ENCODE measurements at regions not wholly inside any gene's neighbourhood (a gene's known extent, or its start where the extent isn't known, plus 50 kb on each side); places are given as distances from the start of the nearest gene placed in this dataset.

DNA sequence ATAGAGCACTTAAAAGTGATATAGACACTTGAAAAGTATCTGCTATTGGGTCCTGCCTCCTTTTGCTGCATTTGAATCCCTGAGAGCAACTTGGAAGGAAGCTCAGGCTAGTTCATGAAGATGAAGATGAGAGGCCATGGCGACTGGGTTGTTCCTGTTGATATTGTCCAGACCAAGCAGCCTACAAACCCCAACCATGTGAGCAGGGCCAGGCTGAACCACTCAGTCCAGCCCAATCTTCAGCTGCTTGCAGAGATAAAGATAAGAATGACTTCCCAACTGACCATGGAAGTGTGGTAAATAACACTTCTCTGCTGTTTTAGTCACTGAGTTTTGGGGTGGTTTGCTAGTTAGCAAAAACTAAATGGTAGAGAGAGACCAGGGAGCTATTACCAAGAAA, 417.6 kb downstream of the SOX11 start:
- Mint-ChIP-seq H3K27ac (no peak overlapping the region), H3K4me3 (no peak overlapping the region), H3K4me1 (no peaks in the 10 kb centered on the region), H3K36me3 (peaks cover 69% of the 10 kb centered on the region), H3K9me3 (peaks cover 85% of the 10 kb centered on the region), H3K27me3 (ENCODE audit: low read depth) (peaks cover 26% of the 10 kb centered on the region)
- TF ChIP-seq, protein P1, sequence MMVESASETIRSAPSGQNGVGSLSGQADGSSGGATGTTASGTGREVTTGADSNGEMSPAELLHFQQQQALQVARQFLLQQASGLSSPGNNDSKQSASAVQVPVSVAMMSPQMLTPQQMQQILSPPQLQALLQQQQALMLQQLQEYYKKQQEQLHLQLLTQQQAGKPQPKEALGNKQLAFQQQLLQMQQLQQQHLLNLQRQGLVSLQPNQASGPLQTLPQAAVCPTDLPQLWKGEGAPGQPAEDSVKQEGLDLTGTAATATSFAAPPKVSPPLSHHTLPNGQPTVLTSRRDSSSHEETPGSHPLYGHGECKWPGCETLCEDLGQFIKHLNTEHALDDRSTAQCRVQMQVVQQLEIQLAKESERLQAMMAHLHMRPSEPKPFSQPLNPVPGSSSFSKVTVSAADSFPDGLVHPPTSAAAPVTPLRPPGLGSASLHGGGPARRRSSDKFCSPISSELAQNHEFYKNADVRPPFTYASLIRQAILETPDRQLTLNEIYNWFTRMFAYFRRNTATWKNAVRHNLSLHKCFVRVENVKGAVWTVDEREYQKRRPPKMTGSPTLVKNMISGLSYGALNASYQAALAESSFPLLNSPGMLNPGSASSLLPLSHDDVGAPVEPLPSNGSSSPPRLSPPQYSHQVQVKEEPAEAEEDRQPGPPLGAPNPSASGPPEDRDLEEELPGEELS (CRISPR knock-in tag; IDR thresholded peaks at IDR 0.05) = no peak
- TF ChIP-seq, protein P2, sequence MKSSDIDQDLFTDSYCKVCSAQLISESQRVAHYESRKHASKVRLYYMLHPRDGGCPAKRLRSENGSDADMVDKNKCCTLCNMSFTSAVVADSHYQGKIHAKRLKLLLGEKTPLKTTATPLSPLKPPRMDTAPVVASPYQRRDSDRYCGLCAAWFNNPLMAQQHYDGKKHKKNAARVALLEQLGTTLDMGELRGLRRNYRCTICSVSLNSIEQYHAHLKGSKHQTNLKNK (CRISPR knock-in tag; IDR thresholded peaks at IDR 0.05) = no peak
- TF ChIP-seq, protein P3, sequence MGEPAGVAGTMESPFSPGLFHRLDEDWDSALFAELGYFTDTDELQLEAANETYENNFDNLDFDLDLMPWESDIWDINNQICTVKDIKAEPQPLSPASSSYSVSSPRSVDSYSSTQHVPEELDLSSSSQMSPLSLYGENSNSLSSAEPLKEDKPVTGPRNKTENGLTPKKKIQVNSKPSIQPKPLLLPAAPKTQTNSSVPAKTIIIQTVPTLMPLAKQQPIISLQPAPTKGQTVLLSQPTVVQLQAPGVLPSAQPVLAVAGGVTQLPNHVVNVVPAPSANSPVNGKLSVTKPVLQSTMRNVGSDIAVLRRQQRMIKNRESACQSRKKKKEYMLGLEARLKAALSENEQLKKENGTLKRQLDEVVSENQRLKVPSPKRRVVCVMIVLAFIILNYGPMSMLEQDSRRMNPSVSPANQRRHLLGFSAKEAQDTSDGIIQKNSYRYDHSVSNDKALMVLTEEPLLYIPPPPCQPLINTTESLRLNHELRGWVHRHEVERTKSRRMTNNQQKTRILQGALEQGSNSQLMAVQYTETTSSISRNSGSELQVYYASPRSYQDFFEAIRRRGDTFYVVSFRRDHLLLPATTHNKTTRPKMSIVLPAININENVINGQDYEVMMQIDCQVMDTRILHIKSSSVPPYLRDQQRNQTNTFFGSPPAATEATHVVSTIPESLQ (CRISPR knock-in tag; IDR thresholded peaks at IDR 0.05) = no peak
- TF ChIP-seq CBFB (CRISPR knock-in tag; IDR thresholded peaks at IDR 0.05; ENCODE audit: low read depth) (no peak), ZNF671 (CRISPR knock-in tag; IDR thresholded peaks at IDR 0.05) (no peak), TCF7 (CRISPR knock-in tag; IDR thresholded peaks at IDR 0.05; ENCODE audit: low read depth) (no peak)
- TF ChIP-seq, protein P4, sequence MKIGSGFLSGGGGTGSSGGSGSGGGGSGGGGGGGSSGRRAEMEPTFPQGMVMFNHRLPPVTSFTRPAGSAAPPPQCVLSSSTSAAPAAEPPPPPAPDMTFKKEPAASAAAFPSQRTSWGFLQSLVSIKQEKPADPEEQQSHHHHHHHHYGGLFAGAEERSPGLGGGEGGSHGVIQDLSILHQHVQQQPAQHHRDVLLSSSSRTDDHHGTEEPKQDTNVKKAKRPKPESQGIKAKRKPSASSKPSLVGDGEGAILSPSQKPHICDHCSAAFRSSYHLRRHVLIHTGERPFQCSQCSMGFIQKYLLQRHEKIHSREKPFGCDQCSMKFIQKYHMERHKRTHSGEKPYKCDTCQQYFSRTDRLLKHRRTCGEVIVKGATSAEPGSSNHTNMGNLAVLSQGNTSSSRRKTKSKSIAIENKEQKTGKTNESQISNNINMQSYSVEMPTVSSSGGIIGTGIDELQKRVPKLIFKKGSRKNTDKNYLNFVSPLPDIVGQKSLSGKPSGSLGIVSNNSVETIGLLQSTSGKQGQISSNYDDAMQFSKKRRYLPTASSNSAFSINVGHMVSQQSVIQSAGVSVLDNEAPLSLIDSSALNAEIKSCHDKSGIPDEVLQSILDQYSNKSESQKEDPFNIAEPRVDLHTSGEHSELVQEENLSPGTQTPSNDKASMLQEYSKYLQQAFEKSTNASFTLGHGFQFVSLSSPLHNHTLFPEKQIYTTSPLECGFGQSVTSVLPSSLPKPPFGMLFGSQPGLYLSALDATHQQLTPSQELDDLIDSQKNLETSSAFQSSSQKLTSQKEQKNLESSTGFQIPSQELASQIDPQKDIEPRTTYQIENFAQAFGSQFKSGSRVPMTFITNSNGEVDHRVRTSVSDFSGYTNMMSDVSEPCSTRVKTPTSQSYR (CRISPR knock-in tag; IDR thresholded peaks at IDR 0.05) = no peak
- TF ChIP-seq, protein P5, sequence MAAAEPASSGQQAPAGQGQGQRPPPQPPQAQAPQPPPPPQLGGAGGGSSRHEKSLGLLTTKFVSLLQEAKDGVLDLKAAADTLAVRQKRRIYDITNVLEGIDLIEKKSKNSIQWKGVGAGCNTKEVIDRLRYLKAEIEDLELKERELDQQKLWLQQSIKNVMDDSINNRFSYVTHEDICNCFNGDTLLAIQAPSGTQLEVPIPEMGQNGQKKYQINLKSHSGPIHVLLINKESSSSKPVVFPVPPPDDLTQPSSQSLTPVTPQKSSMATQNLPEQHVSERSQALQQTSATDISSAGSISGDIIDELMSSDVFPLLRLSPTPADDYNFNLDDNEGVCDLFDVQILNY (CRISPR knock-in tag; IDR thresholded peaks at IDR 0.05) = no peak
- TF ChIP-seq, protein P6, sequence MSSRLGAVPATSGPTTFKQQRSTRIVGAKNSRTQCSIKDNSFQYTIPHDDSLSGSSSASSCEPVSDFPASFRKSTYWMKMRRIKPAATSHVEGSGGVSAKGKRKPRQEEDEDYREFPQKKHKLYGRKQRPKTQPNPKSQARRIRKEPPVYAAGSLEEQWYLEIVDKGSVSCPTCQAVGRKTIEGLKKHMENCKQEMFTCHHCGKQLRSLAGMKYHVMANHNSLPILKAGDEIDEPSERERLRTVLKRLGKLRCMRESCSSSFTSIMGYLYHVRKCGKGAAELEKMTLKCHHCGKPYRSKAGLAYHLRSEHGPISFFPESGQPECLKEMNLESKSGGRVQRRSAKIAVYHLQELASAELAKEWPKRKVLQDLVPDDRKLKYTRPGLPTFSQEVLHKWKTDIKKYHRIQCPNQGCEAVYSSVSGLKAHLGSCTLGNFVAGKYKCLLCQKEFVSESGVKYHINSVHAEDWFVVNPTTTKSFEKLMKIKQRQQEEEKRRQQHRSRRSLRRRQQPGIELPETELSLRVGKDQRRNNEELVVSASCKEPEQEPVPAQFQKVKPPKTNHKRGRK (CRISPR knock-in tag; IDR thresholded peaks at IDR 0.05; ENCODE audit: borderline replicate concordance) = no peak
- TF ChIP-seq, protein P7, sequence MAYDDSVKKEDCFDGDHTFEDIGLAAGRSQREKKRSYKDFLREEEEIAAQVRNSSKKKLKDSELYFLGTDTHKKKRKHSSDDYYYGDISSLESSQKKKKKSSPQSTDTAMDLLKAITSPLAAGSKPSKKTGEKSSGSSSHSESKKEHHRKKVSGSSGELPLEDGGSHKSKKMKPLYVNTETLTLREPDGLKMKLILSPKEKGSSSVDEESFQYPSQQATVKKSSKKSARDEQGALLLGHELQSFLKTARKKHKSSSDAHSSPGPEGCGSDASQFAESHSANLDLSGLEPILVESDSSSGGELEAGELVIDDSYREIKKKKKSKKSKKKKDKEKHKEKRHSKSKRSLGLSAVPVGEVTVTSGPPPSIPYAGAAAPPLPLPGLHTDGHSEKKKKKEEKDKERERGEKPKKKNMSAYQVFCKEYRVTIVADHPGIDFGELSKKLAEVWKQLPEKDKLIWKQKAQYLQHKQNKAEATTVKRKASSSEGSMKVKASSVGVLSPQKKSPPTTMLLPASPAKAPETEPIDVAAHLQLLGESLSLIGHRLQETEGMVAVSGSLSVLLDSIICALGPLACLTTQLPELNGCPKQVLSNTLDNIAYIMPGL (CRISPR knock-in tag; IDR thresholded peaks at IDR 0.05) = no peak
- TF ChIP-seq, protein P8, sequence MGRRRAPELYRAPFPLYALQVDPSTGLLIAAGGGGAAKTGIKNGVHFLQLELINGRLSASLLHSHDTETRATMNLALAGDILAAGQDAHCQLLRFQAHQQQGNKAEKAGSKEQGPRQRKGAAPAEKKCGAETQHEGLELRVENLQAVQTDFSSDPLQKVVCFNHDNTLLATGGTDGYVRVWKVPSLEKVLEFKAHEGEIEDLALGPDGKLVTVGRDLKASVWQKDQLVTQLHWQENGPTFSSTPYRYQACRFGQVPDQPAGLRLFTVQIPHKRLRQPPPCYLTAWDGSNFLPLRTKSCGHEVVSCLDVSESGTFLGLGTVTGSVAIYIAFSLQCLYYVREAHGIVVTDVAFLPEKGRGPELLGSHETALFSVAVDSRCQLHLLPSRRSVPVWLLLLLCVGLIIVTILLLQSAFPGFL (CRISPR knock-in tag; IDR thresholded peaks at IDR 0.05; ENCODE audit: borderline replicate concordance) = no peak
- TF ChIP-seq, protein P9, sequence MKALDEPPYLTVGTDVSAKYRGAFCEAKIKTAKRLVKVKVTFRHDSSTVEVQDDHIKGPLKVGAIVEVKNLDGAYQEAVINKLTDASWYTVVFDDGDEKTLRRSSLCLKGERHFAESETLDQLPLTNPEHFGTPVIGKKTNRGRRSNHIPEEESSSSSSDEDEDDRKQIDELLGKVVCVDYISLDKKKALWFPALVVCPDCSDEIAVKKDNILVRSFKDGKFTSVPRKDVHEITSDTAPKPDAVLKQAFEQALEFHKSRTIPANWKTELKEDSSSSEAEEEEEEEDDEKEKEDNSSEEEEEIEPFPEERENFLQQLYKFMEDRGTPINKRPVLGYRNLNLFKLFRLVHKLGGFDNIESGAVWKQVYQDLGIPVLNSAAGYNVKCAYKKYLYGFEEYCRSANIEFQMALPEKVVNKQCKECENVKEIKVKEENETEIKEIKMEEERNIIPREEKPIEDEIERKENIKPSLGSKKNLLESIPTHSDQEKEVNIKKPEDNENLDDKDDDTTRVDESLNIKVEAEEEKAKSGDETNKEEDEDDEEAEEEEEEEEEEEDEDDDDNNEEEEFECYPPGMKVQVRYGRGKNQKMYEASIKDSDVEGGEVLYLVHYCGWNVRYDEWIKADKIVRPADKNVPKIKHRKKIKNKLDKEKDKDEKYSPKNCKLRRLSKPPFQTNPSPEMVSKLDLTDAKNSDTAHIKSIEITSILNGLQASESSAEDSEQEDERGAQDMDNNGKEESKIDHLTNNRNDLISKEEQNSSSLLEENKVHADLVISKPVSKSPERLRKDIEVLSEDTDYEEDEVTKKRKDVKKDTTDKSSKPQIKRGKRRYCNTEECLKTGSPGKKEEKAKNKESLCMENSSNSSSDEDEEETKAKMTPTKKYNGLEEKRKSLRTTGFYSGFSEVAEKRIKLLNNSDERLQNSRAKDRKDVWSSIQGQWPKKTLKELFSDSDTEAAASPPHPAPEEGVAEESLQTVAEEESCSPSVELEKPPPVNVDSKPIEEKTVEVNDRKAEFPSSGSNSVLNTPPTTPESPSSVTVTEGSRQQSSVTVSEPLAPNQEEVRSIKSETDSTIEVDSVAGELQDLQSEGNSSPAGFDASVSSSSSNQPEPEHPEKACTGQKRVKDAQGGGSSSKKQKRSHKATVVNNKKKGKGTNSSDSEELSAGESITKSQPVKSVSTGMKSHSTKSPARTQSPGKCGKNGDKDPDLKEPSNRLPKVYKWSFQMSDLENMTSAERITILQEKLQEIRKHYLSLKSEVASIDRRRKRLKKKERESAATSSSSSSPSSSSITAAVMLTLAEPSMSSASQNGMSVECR (CRISPR knock-in tag; IDR thresholded peaks at IDR 0.05; ENCODE audit: borderline replicate concordance) = no peak
- TF ChIP-seq, protein P10, sequence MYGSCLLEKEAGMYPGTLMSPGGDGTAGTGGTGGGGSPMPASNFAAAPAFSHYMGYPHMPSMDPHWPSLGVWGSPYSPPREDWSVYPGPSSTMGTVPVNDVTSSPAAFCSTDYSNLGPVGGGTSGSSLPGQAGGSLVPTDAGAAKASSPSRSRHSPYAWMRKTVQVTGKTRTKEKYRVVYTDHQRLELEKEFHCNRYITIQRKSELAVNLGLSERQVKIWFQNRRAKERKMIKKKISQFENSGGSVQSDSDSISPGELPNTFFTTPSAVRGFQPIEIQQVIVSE (CRISPR knock-in tag; IDR thresholded peaks at IDR 0.05; ENCODE audit: borderline replicate concordance) = no peak
- POLR2A ChIA-PET = interaction anchor here (0.6 kb wide), 1 partner anchor 840 kb away, joined by 3 read pairs; no protein-coding TSS in a partner anchor
- no peak for ATAC-seq
- CTCF ChIA-PET = no interaction called here
- no peak for DNase-seq (ENCODE audit: low spot score)

Data from WTC11 (cell line).